ENCODE measurements at regions not wholly inside any gene's neighbourhood (a gene's known extent, or its start where the extent isn't known, plus 50 kb on each side); places are given as distances from the start of the nearest gene placed in this dataset.

- TF ChIP-seq NRF1 (conservative IDR thresholded peaks at IDR 0.05; ENCODE audit: low read depth, low read length), result no peak
- TF ChIP-seq HDAC2 (IDR thresholded peaks at IDR 0.05), result no peak
- no peak for TF ChIP-seq BCLAF1 (IDR thresholded peaks at IDR 0.05)
- no peak for TF ChIP-seq PRDM15 (CRISPR knock-in tag; IDR thresholded peaks at IDR 0.05)
- TF ChIP-seq WRNIP1 (IDR thresholded peaks at IDR 0.05; ENCODE audit: borderline replicate concordance, low read depth, low read length), result no peak
These were observed 168.9 kb upstream of the CCNH start (continued) for GRCh38 chr5:87581661-87582060.

GRCh38 chr5:87579678-87580077 is 166.9 kb upstream of the CCNH start:
- H3K9me3 ChIP-seq (replicated peaks; ENCODE audit: control insufficient read depth, insufficient read depth, low read length), result no peaks in the 10 kb centered on the region
- H3K4me3 ChIP-seq, result no peak overlapping the region
- no TSS peak for BruUV-seq (replicated peaks)
- no peak for ATAC-seq
- CTCF ChIA-PET, result no interaction called here
- H3K27me3 ChIP-seq (replicated peaks in 1 of 2; ENCODE audit: control insufficient read depth in 2 of 2, insufficient read depth in 2 of 2, low read length in 1 of 2), result no peaks in the 10 kb centered on the region
- in situ Hi-C loops (cut with MboI) (no loop called here), intact Hi-C loops (cut with micrococcal nuclease; ENCODE audit: unreplicated experiment) (no loop called here)
- H2AFZ ChIP-seq (ENCODE audit: control insufficient read depth, low read depth, low read length), result no peak overlapping the region
- SMC1A ChIA-PET (ENCODE audit: uncharacterized antibody, unreplicated experiment), result no interaction called here
- H3K9ac ChIP-seq (ENCODE audit: control insufficient read depth, insufficient read depth, low read length), result no peak overlapping the region
- H3K79me2 ChIP-seq (ENCODE audit: control insufficient read depth, insufficient read depth, low read length), result no peaks in the 10 kb centered on the region
- no peak for FAIRE-seq
- TF ChIP-seq MEF2A (IDR thresholded peaks at IDR 0.05; ENCODE audit: insufficient read depth, low read depth, low read length) (no peak), RFX5 (IDR thresholded peaks at IDR 0.05; ENCODE audit: low read depth, low read length) (no peak), HDGF (IDR thresholded peaks at IDR 0.05) (no peak), KDM1A (IDR thresholded peaks at IDR 0.05; ENCODE audit: borderline replicate concordance) (no peak), CHD4 (IDR thresholded peaks at IDR 0.05) (no peak), ETV6 (conservative IDR thresholded peaks at IDR 0.05 in 1 of 2, IDR thresholded peaks at IDR 0.05 in 1 of 2; ENCODE audit: borderline replicate concordance in 1 of 2, low read depth in 1 of 2) (no peak), KLF5 (IDR thresholded peaks at IDR 0.05; ENCODE audit: partially characterized antibody) (no peak), SPI1 (IDR thresholded peaks at IDR 0.05; ENCODE audit: borderline replicate concordance, insufficient read depth, low read depth, low read length) (no peak), E4F1 (IDR thresholded peaks at IDR 0.05; ENCODE audit: borderline replicate concordance, partially characterized antibody) (no peak), NBN (IDR thresholded peaks at IDR 0.05) (no peak), NR2C2 (IDR thresholded peaks at IDR 0.05; ENCODE audit: borderline replicate concordance, control insufficient read depth, insufficient read length, low read depth) (no peak), NRF1 (conservative IDR thresholded peaks at IDR 0.05; ENCODE audit: low read depth, low read length) (no peak)
- H3K27ac ChIP-seq (ENCODE audit: control insufficient read depth, insufficient read depth), result no peak overlapping the region
- POLR2A ChIA-PET, result no interaction called here
- H4K20me1 ChIP-seq (ENCODE audit: control insufficient read depth, insufficient read depth), result no peaks in the 10 kb centered on the region; the same call in 1 of the 2 replicates
- no peak for DNase-seq (ENCODE audit: low read depth, low spot score)
- H3K36me3 ChIP-seq (ENCODE audit: control insufficient read depth in 2 of 2, insufficient read depth in 2 of 2, low read length in 1 of 2), result no peaks in the 10 kb centered on the region
- H3K4me2 ChIP-seq (ENCODE audit: control insufficient read depth, insufficient read depth), result no peak overlapping the region
- H3K4me1 ChIP-seq (ENCODE audit: control insufficient read depth, insufficient read depth, low read length), result no peaks in the 10 kb centered on the region
- RAD21 ChIA-PET (ENCODE audit: unreplicated experiment), result no interaction called here

All from GM12878 (cell line).